Trophoblast cell (in vitro differentiated cells and primary cell): ENCODE measurements at regions not wholly inside any gene's neighbourhood (a gene's known extent, or its start where the extent isn't known, plus 50 kb on each side); places are given as distances from the start of the nearest gene placed in this dataset.

Source experiments
- DNase-seq, 2 donors: peaks; one replicate each; pipeline ENCODE4 v3.0.0-alpha.2; 2016
- H2AFZ ChIP-seq: 2 replicates; pipeline ENCODE4 v1.6.1; 2013; ENCODE audit warnings: low read length, moderate library complexity, mild to moderate bottlenecking; ENCODE audit not compliant: insufficient read depth, poor library complexity
- H2AK5ac ChIP-seq: 2 replicates; pipeline ENCODE4 v1.6.1; 2013; ENCODE audit warnings: mild to moderate bottlenecking, low read length
- H2BK120ac ChIP-seq: 2 replicates; pipeline ENCODE4 v1.6.1; 2013; ENCODE audit warnings: low read length, mild to moderate bottlenecking, moderate library complexity; ENCODE audit not compliant: insufficient read depth, poor library complexity
- H2BK12ac ChIP-seq: 2 replicates; pipeline ENCODE4 v1.6.1; 2013; ENCODE audit warnings: mild to moderate bottlenecking, low read length, moderate library complexity
- H2BK5ac ChIP-seq: 2 replicates; pipeline ENCODE4 v1.6.1; 2013; ENCODE audit warnings: low read length, low read depth, moderate library complexity, mild to moderate bottlenecking; ENCODE audit not compliant: poor library complexity
- H3K14ac ChIP-seq: 2 replicates; pipeline ENCODE4 v1.6.1; 2013; ENCODE audit warnings: mild to moderate bottlenecking, low read length
- H3K18ac ChIP-seq: 2 replicates; pipeline ENCODE4 v1.6.1; 2013; ENCODE audit warnings: mild to moderate bottlenecking, low read length
- H3K23ac ChIP-seq: 2 replicates; pipeline ENCODE4 v1.6.1; 2013; ENCODE audit warnings: low read length
- H3K27ac ChIP-seq: 2 replicates; pipeline ENCODE4 v1.5.1; 2013; ENCODE audit warnings: low read depth, mild to moderate bottlenecking, inconsistent platforms, low read length, moderate library complexity
- H3K27me3 ChIP-seq: 2 replicates; pipeline ENCODE4 v1.6.1; 2013; ENCODE audit warnings: inconsistent platforms, mild to moderate bottlenecking, low read length, moderate library complexity; ENCODE audit not compliant: insufficient read depth
- H3K36me3 ChIP-seq, 2 experiments: 1 replicate in 1 of 2; 2 replicates in 1 of 2; pipeline ENCODE4 v1.6.1; 2013; ENCODE audit warnings: low read length in 2 of 2, mild to moderate bottlenecking in 2 of 2, moderate library complexity in 1 of 2; ENCODE audit not compliant: insufficient read depth in 2 of 2, control insufficient read depth in 1 of 2
- H3K4ac ChIP-seq: 2 replicates; pipeline ENCODE4 v1.6.1; 2013; ENCODE audit warnings: low read depth, mild to moderate bottlenecking, low read length, moderate library complexity
- H3K4me1 ChIP-seq, 2 experiments: 1 replicate in 1 of 2; 2 replicates in 1 of 2; pipeline ENCODE4 v1.6.1; 2013; ENCODE audit warnings: low read length in 2 of 2, mild to moderate bottlenecking in 2 of 2, moderate library complexity in 1 of 2; ENCODE audit not compliant: insufficient read depth in 2 of 2, control insufficient read depth in 1 of 2
- H3K4me2 ChIP-seq: 2 replicates; pipeline ENCODE4 v1.6.1; 2013; ENCODE audit warnings: inconsistent platforms, mild to moderate bottlenecking, low read length, moderate library complexity
- H3K4me3 ChIP-seq: 2 replicates; pipeline ENCODE4 v1.5.1; 2013; ENCODE audit warnings: mild to moderate bottlenecking, low read depth, low read length, inconsistent platforms
- H3K79me1 ChIP-seq: one replicate; pipeline ENCODE4 v1.6.1; 2013; ENCODE audit warnings: low read length
- H3K79me2 ChIP-seq: 2 replicates; pipeline ENCODE4 v1.6.1; 2013; ENCODE audit warnings: low read length, mild to moderate bottlenecking; ENCODE audit not compliant: control insufficient read depth, insufficient read depth, poor library complexity
- H3K9ac ChIP-seq: 2 replicates; pipeline ENCODE4 v1.6.1; 2013; ENCODE audit warnings: mild to moderate bottlenecking, low read length
- H3K9me3 ChIP-seq: 2 replicates; pipeline ENCODE4 v1.6.1; 2013; ENCODE audit warnings: low read depth, mild to moderate bottlenecking, control low read depth, inconsistent platforms, low read length; ENCODE audit not compliant: insufficient read depth
- H4K12ac ChIP-seq: 2 replicates; pipeline ENCODE4 v1.6.1; 2013; ENCODE audit warnings: low read depth, mild to moderate bottlenecking, low read length, moderate library complexity
- H4K8ac ChIP-seq: 2 replicates; pipeline ENCODE4 v1.6.1; 2013; ENCODE audit warnings: low read depth, mild to moderate bottlenecking, low read length, moderate library complexity
- H4K91ac ChIP-seq: one replicate; pipeline ENCODE4 v1.6.1; 2013; ENCODE audit warnings: low read depth, mild to moderate bottlenecking, low read length, moderate library complexity
- WGBS: extraction: QIAGEN DNeasy Blood & Tissue Kit; methylation state at CpG from one replicate; pipeline ENCODE4 v1.1.7; 2013; ENCODE audit warnings: missing lambda C conversion rate; ENCODE audit not compliant: insufficient read length, insufficient coverage; ENCODE audit errors: extremely low coverage; 5-methylcytosine and 5-hydroxymethylcytosine counted together

- Histone ChIP-seq H3K23ac (no peak overlapping the region), H3K4ac (no peak overlapping the region), H3K36me3 (no peaks in the 10 kb centered on the region), H3K9me3 (peaks cover 2% of the 10 kb centered on the region), H2BK12ac (no peak overlapping the region), H3K9ac (no peak overlapping the region), H3K14ac (no peak overlapping the region), H3K4me3 (no peak overlapping the region), H3K4me1 (peaks cover 0 to 2% of the 10 kb centered on the region in 2 experiments), H4K12ac (no peak overlapping the region), H2AK5ac (no peak overlapping the region), H3K18ac (no peak overlapping the region), H3K27me3 (no peaks in the 10 kb centered on the region), H2BK5ac (no peak overlapping the region), H4K8ac (no peak overlapping the region), H3K79me1 (no peaks in the 10 kb centered on the region), H3K79me2 (no peaks in the 10 kb centered on the region), H2BK120ac (no peak overlapping the region), H2AFZ (no peak overlapping the region), H3K27ac (no peak overlapping the region), H4K91ac (no peak overlapping the region), H3K4me2 (no peak overlapping the region)
- WGBS = no CpG with 5 or more reads among the region's 2 CpGs
- DNase-seq = no peak
These were observed 123.1 kb upstream of the RUNX1 start for GRCh38 chr21:35172231-35172630.

GRCh38 chr21:35171385-35171784 lies 122.3 kb upstream of the RUNX1 start:
- Histone ChIP-seq H3K27me3 (no peaks in the 10 kb centered on the region), H2BK12ac (no peak overlapping the region), H3K79me1 (no peaks in the 10 kb centered on the region), H2BK5ac (no peak overlapping the region), H3K36me3 (no peaks in the 10 kb centered on the region), H3K4ac (no peak overlapping the region), H3K4me2 (no peak overlapping the region), H3K23ac (no peak overlapping the region), H4K91ac (no peak overlapping the region), H4K12ac (no peak overlapping the region), H3K18ac (no peak overlapping the region), H4K8ac (no peak overlapping the region), H3K9me3 (peaks cover 2% of the 10 kb centered on the region), H3K9ac (no peak overlapping the region), H2AFZ (no peak overlapping the region), H2AK5ac (no peak overlapping the region), H3K4me3 (no peak overlapping the region), H3K27ac (no peak overlapping the region), H2BK120ac (no peak overlapping the region), H3K4me1 (peaks cover 0 to 2% of the 10 kb centered on the region in 2 experiments), H3K14ac (no peak overlapping the region), H3K79me2 (no peaks in the 10 kb centered on the region)
- WGBS = no CpG with 5 or more reads among the region's 5 CpGs
- DNase-seq = no peak

DNA sequence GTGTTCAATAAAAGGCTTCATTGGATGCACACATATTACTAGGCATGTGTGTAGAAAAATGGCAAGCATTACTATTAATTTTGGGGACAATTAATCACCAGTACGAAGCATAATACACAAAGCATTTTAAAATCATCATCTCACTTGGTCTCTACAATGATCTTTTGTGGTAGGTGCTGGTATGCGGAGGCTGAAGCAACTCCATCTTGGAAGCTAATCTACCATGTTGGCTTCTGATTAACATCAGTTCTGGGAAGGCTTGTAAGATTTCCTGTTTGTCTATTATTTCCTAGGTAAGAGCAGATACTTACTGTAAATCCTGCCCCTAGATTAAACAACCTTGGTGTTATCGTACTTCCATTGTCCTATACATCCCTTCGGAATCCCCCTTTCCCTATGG lies 121.7 kb upstream of the RUNX1 start:
- DNase-seq = no peak

DNA sequence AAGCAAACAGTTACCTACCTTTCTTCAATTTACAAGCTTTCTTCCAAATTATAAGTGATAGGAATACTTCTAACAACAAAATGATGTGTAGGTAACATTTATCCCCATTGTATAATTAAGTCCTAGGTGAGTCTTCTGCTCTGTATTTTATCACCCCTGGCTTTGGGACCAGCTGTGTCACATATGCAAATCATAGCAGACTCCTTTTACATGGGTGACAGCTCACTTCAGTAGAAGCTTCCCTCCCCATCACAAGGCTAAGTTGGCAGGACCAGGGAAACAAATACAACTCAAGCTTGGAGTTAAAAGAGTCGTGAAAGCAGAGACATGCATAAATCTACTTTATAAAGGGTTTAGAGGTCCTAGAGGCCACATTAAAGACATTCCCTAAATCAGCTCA lies 121.1 kb upstream of the RUNX1 start:
- no peak overlapping the region for H2BK120ac ChIP-seq
- no peak overlapping the region for H2BK5ac ChIP-seq
- no peak overlapping the region for H3K23ac ChIP-seq
- H2AK5ac ChIP-seq = no peak overlapping the region
- H4K91ac ChIP-seq = no peak overlapping the region
- H3K9me3 ChIP-seq = peaks cover 2% of the 10 kb centered on the region
- H3K14ac ChIP-seq = no peak overlapping the region
- no peaks in the 10 kb centered on the region for H3K27me3 ChIP-seq
- no peaks in the 10 kb centered on the region for H3K79me2 ChIP-seq
- H3K18ac ChIP-seq = no peak overlapping the region
- no peaks in the 10 kb centered on the region for H3K79me1 ChIP-seq
- H4K8ac ChIP-seq = no peak overlapping the region
- peaks cover 0 to 2% of the 10 kb centered on the region in 2 experiments for H3K4me1 ChIP-seq
- no peak overlapping the region for H2AFZ ChIP-seq
- no peaks in the 10 kb centered on the region for H3K36me3 ChIP-seq
- WGBS = no CpG with 5 or more reads among the region's 1 CpG
- H3K9ac ChIP-seq = no peak overlapping the region
- no peak overlapping the region for H2BK12ac ChIP-seq
- no peak overlapping the region for H3K4ac ChIP-seq
- no peak overlapping the region for H3K4me3 ChIP-seq
- no peak overlapping the region for H3K4me2 ChIP-seq
- no peak overlapping the region for H3K27ac ChIP-seq
- H4K12ac ChIP-seq = no peak overlapping the region
- DNase-seq = no peak

More for the DNA sequence above, 121.7 kb upstream of the RUNX1 start:
- Histone ChIP-seq H4K12ac (no peak overlapping the region), H3K4ac (no peak overlapping the region), H3K14ac (no peak overlapping the region), H3K79me1 (no peaks in the 10 kb centered on the region), H2BK120ac (no peak overlapping the region), H2BK12ac (no peak overlapping the region), H3K9me3 (peaks cover 2% of the 10 kb centered on the region), H3K23ac (no peak overlapping the region), H3K4me3 (no peak overlapping the region), H2BK5ac (no peak overlapping the region), H3K9ac (no peak overlapping the region), H3K36me3 (no peaks in the 10 kb centered on the region), H2AK5ac (no peak overlapping the region), H3K27ac (no peak overlapping the region), H4K8ac (no peak overlapping the region), H4K91ac (no peak overlapping the region), H2AFZ (no peak overlapping the region), H3K18ac (no peak overlapping the region), H3K4me1 (peaks cover 0 to 2% of the 10 kb centered on the region in 2 experiments), H3K79me2 (no peaks in the 10 kb centered on the region), H3K4me2 (no peak overlapping the region), H3K27me3 (no peaks in the 10 kb centered on the region)
- WGBS = no CpG with 5 or more reads among the region's 4 CpGs
